Stimulated activated CD8-positive, alpha-beta memory T cell treated with anti-CD3 and anti-CD28 coated beads, Interleukin-2, amount 100 ng/mL, for 1 hour (primary cell): ENCODE measurements at regions not wholly inside any gene's neighbourhood (a gene's known extent, or its start where the extent isn't known, plus 50 kb on each side); places are given as distances from the start of the nearest gene placed in this dataset.

Experiments used
- DNase-seq, 2 donors: peaks; one replicate each; pipeline ENCODE4 v3.0.0-alpha.2; 2020; ENCODE audit warnings: low read depth in 2 of 2

- DNase-seq: no peak
Measured at GRCh38 chr1:2887941-2888855, 86.7 kb upstream of the TTC34 start.

- no peak for DNase-seq
Measured at GRCh38 chr1:2890221-2890850, 88.8 kb upstream of the TTC34 start.

- DNase-seq: no peak
Measured at GRCh38 chr1:2891923-2892448, 90.5 kb upstream of the TTC34 start.

- DNase-seq: no peak
Measured at GRCh38 chr1:2893473-2894120, 92.1 kb upstream of the TTC34 start.

- DNase-seq: peak in 1 of 2 donors; percentile 8
Measured at GRCh38 chr1:2894381-2895041, 93.0 kb upstream of the TTC34 start.

GRCh38 chr1:2896824-2897223, 95.3 kb upstream of the TTC34 start:
- DNase-seq: no peak

- no peak for DNase-seq
Measured at GRCh38 chr1:2903226-2903625, 101.7 kb upstream of the TTC34 start.

GRCh38 chr1:2904191-2904590, 102.7 kb upstream of the TTC34 start:
- DNase-seq: no peak

- no peak for DNase-seq
Measured at GRCh38 chr1:2905356-2905755, 103.9 kb upstream of the TTC34 start.

- DNase-seq: no peak
Measured at GRCh38 chr1:2906085-2906484, 104.6 kb upstream of the TTC34 start.

- DNase-seq: no peak
Measured at GRCh38 chr1:2906620-2907019, 105.1 kb upstream of the TTC34 start.

- DNase-seq: no peak
Measured at GRCh38 chr1:2907051-2907450, 105.6 kb upstream of the TTC34 start.

GRCh38 chr1:2908081-2908480, 106.6 kb upstream of the TTC34 start:
- DNase-seq: no peak

GRCh38 chr1:2908561-2908960, 107.1 kb upstream of the TTC34 start:
- DNase-seq: no peak

GRCh38 chr1:2909797-2910196, 108.3 kb upstream of the TTC34 start:
- DNase-seq: no peak

- no peak for DNase-seq
Measured at GRCh38 chr1:2910211-2910610, 108.7 kb upstream of the TTC34 start.

GRCh38 chr1:2911421-2912178, 109.7 kb upstream of the ACTRT2 start:
- DNase-seq: no peak

GRCh38 chr1:2912424-2913061, 108.7 kb upstream of the ACTRT2 start:
- DNase-seq: no peak

- no peak for DNase-seq
Measured at GRCh38 chr1:2913091-2913490, 108.2 kb upstream of the ACTRT2 start.

GRCh38 chr1:2914702-2915101, 106.6 kb upstream of the ACTRT2 start:
- DNase-seq: no peak

- DNase-seq: no peak
Measured at GRCh38 chr1:2916153-2916552, 105.1 kb upstream of the ACTRT2 start.
